Transverse colon (tissue), 3 donors: ENCODE measurements at regions not wholly inside any gene's neighbourhood (a gene's known extent, or its start where the extent isn't known, plus 50 kb on each side); places are given as distances from the start of the nearest gene placed in this dataset.

ENCODE experiments used
- CTCF ChIP-seq, 5 experiments: fragments of 200-600 bp in 3 of 5; fragments of 450-650 bp in 2 of 5; sonication (generic) in 3 of 5; IDR thresholded peaks; 1 replicate in 2 of 5; 2 replicates in 3 of 5; pipeline ENCODE4 v1.5.1; 2016 to 2017; ENCODE audit warnings: antibody characterized with exemption in 5 of 5, inconsistent platforms in 3 of 5, mild to moderate bottlenecking in 2 of 5, moderate library complexity in 1 of 5
- POLR2A ChIP-seq: fragments of 450-650 bp; IDR thresholded peaks from one replicate; pipeline ENCODE4 v1.6.1; 2016; ENCODE audit warnings: antibody characterized with exemption, mild to moderate bottlenecking, moderate library complexity

- TF ChIP-seq CTCF (IDR thresholded peaks at IDR 0.05) = no peak
- TF ChIP-seq POLR2A = no peak
Observed at GRCh38 chr7:49500741-49501140, 272.7 kb upstream of the VWC2 start.
